UCSD-AML1 (cell line): ENCODE measurements at regions not wholly inside any gene's neighbourhood (a gene's known extent, or its start where the extent isn't known, plus 50 kb on each side); places are given as distances from the start of the nearest gene placed in this dataset.
"Not testable (repeated sequence)": the region's sequence is repeated elsewhere in the genome, so short reads cannot be mapped to it uniquely, and the experiment has no call there.

ENCODE experiments used
- DNase-seq: peaks from one replicate; lab custom pipeline; 2025; ENCODE audit not compliant: unreplicated experiment; lab: John Stamatoyannopoulos, UW

DNA sequence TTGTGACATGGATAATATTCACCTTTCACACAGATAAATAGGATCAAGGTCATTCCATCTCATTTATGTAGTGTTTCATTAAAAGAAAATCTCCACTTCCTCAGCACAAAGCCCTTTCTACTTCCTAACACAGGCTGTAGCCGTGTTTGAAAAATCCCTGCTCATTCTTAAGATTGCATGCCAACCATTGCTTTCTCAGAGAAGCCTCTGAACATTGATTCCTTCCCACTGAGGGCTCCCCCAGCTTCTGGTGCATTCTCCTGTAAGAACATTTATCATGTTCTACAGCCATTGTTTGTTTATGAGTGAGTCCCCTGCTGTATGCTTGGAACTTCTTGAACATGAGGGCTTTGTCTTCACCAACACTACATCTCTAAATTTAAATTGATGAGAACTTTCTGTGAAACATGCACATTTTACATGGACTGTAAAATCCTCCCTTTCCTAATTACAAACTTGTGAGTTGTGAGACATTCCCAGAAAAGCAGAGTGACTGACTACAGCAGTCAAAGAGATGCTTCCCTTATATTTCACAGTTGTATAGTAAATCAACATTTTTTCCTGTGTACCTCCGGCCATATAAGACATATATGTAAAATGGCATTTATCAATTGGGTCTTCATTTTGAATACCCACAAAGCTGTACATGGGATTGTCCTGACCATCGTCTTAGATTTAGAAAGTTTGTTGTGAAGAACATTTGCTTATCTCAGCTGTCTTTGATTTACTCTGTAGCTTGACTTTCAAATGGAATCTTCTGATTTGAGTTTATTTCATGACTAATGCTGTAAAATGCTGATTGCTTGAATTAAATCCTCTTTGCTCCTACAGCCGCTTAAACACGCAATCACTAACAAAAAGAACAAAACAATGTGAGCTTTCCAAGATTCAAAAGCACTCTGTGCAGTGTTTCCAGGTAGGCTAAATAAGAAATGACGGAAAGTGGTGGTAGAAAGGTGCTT, 600.5 kb upstream of the SLIT2 start:
- DNase-seq = no peak

DNA sequence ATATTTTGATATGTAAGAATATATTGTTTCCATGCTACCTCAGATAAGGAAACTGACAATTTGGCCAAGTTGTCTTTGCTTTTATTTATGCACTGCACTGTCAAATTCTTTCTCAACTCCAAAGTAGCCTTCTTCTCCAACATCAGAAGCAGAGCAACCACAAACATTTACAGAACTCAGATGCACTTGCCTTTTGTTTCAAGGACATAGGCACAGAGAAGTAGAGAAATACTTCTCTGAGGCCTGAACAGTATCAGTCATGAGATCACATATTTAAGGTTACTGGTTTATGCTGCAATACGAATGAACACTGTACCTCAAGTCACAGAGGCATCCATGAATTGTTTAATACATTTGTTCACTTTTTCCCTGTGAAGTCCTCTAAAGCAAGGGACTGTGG, 606.1 kb upstream of the SLIT2 start:
- DNase-seq = no peak

DNA sequence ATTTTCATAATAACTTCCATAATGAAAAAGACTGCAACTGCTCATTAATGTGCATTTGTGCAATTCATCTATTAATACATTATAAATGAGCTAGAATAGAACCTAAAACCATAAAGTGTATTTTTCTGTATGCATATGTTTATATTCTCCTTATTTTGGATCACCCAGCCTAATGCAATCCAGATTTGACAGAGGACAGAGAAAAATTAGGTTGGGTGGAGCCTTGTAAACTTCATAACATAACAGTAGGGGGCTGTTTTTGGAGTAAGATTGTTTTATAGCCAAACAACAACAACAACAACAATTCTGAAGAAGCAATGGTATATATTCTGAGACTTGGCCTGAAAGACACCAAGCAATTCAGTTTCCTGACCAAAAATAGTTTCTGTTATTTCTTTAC, 615.3 kb upstream of the SLIT2 start:
- no peak for DNase-seq

DNA sequence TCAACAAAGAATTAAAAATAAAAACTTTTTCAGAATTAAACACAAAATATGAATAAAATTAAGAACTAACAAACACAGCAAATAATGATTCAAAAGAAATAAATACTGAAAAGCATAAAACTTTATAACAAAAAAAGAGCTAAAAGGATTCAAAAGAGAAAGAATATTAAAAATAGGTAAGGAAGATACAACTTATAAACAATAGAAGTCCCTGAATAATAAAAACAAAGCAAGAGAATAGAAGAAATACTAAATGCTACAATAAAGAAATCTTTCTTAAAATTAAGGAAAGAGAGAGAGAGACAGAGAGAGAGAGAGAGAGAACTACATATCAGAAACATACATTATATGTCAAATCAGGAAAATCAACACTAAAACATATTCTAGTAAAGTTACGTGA, 619.9 kb upstream of the SLIT2 start:
- DNase-seq = no peak

DNA sequence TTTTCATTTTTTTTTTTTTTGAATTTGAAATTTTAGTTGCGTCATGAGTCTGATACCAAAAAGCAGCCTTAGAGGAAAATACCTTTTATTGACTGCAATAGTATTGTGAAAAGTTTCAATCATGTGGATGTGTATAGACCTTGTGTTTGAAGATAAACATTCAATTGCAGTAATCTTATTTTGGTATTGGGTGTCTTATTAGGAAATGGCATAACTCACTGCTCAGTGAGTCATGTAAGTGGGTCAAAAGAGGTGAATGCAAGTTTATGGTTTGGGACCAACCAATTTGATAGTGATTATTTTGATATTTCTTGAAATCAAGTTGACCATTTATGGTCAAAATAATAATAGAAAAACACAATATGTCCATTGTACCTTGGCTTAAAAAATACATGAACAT, 627.8 kb upstream of the SLIT2 start:
- no peak for DNase-seq

DNA sequence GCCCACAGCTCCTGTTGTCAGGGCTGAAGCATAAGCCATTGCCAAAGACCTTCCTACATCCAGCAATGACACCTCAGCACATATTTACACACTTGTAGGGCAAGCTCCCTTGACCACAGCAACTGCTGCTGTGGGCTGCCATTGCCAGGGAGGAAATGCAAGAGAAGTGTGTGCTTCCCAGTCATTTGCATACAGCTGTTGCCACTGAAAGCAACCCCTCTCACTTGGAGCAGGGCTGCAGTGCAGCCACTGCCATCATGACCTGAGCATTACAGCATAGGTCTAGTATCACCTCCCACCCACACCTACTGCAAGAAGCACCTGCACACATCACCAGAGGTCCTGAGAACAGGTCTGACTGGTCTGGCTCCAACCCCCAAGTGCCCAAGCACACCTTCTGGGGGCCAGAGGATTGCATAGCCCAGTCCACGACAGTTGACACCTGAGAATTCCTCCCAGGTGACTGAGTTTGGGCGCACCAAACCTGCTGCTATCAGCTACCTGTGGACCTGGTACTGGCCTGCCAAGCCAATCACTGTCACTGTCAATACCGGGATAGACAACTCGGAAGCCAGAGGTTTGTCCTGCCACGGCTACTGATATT, 636.5 kb upstream of the SLIT2 start:
- DNase-seq = no peak

DNA sequence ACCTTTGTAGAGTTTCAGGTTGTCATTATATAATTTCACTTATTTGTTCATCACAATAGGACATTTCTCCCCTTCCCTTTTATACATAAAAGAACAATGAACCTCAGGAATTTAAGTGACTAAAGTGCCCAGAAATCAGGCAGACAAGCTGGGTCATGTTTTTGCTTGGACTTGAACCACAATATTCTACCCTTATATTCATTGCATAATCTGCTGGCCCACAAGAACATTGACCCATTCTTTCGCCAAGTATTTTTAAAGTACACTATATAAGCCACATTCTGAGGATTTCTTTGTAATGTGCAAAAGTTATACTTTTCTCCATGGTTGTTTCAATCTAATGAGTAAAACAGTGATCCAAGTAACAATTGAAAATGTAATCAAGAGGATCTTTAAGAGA, 637.5 kb upstream of the SLIT2 start:
- DNase-seq = no peak

DNA sequence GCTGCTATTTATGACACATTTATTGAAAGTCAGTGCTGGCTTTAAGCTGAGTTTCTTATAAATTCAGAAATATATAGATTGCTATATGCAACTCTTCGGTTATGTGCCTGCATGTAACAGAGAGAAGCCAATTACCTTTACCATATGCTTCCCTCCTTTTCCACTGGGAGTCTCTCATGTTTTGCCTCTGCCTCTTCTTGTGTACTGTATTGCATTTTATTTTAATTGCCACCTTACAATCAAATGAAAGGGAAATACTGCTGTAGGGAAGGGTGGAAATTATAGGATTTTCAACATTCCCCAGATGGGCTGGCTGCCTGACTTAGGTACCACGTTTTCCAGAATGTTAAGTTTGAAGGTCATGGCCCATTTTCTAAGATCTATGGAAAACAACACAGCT, 655.4 kb upstream of the SLIT2 start:
- DNase-seq = no peak

DNA sequence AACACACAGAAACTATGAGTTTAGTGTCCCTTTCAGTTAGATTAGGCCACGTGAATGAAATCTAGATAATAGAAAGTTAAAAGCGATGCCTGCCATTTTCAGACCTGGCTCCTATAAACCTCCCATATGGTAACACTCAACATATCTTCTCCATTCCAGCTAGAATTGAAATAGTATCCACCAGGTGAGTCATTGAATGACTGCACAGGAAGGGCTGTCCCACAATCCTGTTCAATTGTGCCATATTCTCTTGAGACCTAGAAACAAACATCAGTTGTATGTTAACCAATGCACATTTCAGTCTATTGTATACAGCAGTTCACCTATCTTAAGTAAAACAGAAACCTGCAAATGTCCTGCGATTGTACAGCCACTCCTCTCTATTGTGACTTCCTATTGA, 659.3 kb upstream of the SLIT2 start:
- no peak for DNase-seq

DNA sequence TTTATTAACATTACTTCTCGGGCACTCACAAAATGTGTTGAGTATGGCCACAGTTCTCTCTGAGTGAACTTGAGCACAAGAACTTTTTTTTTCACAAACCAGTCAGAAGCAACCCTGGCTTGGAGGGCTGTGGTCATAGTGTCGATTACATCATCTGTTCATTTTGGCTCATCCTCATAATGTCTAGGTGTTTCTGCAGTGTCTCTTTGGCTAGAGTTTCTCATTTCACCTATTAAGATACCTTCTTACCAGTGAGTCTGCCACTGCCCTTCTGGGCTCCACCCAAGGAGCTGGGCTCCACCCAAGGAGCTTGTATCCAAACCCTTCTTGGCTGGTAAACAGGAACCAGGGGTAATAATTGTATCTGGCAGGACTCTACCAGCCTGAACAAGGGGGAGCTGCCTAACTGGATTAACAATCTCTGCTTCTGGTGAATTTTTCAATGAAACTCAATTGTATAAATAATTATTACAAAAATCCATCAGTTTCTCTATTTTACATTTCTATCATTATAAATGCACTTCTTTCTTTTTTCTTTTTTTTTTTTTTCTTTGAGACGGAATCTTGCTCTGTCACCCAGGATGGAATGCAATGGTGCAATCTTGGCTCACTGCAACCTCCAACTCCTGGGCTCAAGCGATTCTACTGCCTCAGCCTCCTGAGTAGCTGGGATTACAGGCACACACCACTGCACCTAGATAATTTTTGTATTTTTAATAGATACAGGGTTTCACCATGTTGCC, 667.7 kb upstream of the SLIT2 start:
- DNase-seq = no peak

DNA sequence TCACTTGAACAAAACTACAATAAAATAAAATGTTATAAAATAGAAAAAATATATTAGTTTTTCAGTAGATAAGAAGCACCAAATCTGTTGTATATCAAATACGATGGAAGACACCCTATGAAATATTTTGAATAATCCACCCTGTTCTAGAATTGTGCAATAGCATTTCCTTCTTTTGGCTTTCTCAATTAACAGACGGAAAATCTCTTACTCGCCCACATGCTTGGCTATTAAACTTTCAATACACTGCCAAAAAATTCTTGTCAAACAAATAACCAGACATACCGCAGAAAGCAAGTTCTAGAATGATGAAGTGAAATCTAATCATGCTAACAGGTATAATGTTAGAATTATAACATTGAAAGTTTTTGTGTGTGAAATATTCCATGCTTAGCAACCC, 671.6 kb upstream of the SLIT2 start:
- DNase-seq = no peak

DNA sequence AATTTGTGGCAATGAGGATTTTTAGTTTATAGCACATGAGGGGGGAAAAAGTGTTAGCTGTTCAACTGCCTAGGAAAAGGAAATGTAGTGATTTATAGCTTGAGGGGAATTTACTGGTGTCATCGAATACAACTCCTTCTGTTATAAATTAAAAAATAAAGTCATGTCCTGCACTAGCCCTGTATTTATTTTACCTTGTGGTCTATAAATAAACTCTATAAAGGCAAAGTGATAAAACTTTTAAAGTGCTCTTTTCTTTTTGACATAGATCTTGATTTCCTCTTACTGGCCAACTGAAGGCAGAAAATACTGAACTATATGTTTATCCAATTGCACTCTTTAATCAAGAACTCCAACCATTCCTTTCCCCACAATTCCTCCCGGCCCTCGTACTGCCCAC, 672.1 kb upstream of the SLIT2 start:
- no peak for DNase-seq

DNA sequence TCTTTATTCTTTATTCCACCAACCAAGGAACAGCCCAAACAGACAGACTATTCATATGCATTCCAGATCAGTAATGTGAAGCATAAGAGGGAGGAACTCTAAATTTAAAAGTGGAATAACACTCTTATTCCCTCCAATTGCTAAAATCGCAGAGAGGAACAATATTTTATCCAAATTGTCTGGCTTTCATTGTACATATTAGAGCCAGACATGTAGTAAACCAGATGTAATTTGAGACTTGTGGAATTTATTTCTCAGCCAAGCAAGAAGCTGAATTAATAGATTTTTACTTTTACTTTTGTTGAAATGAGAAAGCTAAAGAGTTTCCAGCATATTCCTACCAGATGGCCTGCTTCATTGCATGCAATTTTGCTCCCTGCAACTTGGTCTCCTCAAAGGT, 674.6 kb upstream of the SLIT2 start:
- DNase-seq = no peak

DNA sequence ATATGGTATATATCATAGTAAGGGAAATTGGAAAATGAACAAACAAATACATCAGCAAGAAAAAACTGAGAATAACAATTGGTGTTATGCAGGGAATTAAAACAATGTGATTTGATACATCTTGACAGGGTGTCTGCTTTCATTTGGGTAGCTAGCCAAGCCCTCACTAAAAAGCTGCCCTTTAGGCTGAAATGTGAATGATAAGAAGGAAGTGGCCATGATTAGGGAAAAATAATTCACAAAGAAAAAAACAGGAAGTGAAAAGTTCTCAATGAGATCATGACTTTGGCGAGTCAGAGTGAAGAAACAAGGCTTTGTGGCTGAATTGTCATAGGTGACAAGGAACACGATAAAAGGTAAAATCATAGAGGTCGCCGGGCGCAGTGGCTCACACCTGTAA, 675.8 kb upstream of the SLIT2 start:
- no peak for DNase-seq

DNA sequence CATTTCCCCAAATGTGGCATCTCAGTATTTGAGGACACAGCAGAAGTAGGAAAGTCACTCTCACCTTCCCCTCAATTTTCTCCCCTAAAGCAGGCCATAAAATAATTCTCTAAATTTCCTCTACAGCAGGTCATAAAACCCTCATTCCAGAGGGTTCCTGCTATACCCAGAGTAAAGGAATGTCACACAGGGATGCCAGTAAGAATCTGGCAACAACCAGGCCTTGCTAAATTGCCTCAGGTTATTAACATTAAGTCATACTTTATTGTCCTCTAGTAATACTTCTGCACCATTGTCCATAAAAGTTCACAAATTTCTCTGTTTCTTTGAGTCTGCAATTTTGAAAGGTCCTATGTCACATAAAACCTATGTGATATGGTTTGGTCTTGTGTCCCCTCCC, 685.7 kb upstream of the SLIT2 start:
- no peak for DNase-seq

DNA sequence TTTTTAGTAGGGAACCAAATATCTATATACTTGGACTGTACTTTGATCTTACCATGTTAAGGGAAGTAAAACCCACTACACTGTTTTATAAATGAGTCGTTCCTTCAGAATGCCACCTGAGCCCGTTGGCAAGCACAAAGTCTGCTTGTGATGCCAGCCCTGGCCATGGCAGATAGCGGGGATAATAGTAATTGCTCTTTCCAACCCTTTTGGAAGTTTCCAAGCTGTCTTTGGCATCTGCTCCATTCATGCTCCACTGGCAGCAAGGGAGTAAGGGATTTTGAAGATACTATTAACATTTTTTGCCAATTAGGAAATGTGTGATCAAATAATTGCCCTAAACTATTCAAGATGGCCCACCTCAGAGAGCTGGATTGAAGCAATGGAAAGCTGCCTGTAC, 689.2 kb upstream of the SLIT2 start:
- no peak for DNase-seq

DNA sequence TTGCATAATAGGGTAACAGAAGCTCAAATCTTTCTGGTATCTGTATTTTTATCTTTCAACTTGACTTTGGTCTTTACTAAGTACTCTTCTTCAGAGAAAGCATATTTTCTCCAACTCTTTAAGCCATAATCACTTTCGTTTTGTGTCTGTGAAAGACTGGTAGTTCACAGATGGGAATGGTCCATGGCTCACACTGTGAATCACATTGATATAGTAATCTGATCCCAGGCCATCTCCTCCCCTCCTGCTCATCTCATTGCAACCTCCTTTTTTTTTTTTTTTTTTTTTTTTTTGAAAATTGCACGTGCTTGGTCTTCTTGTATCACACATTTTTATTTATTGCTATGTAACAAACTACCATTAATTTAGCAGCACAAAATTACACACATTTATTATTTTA, 694.5 kb upstream of the SLIT2 start:
- no peak for DNase-seq

DNA sequence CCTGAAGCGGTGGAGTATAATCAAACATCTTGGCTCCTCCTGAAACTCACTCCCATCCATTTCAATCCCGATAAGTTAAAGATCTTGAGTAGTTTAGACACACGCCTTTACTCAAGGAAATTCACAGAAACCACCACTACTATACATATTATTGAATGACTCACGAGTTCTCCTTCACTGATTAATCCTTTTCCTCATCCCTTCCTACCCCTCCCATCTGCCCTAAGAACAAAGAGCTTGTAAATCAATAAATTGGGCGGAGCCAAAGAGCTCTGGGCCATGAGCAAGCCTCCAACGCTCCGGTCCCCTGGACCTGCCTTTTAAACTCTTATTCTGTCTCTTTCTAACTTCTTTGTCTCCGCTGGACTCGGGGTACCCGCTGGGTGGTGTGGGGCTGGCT, 695.4 kb upstream of the SLIT2 start:
- DNase-seq = not testable (repeated sequence)

DNA sequence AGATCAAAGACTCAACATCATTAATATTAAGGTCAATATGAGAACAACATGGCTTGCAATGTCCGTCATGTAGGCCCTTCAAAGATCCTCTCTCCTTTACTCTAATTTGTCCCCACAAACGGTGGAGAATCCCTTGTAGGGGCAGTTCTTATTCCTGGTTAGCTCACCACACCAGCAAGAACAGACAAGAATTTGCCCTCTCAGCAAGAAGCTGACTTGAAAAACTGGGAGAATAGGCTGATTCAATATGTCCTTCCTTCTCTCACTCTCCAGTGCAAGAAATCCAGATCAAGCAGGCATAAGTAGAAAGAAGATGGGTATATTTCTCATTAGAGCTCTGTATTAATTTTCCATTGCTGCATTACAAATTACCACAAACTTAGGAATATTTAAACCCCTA, 704.2 kb upstream of the SLIT2 start:
- no peak for DNase-seq

DNA sequence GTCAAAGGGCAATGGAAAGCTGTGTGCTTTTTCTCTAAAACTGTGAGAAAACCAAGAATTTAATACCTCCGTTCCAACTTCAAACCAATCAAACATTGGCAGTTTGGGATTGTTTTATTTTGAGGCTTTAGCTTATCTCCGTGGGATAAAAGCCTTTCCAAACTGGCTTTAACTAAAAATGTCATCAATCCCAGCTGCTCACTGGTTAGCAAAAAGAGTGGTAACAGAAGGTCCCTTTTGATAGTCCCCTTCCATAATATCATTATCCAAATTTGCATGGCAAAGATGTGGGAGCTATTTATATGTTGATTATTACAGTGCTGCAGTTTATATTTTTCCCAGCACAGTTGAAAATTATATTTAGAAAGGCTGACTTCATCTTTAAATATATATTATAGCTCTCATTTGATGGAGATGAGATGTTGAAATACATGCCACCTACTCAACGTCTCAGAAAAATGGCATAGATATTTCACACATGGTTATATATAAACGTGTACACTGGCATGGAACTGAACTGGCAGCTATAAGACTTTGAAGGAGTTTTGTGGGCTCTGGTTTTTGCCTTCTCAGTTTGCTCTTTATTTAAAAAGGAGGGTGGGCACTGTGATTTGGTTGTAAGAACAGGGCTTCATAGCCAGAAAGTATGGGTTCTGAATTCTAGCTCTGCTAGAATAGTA, 707.1 kb upstream of the SLIT2 start:
- DNase-seq = no peak

DNA sequence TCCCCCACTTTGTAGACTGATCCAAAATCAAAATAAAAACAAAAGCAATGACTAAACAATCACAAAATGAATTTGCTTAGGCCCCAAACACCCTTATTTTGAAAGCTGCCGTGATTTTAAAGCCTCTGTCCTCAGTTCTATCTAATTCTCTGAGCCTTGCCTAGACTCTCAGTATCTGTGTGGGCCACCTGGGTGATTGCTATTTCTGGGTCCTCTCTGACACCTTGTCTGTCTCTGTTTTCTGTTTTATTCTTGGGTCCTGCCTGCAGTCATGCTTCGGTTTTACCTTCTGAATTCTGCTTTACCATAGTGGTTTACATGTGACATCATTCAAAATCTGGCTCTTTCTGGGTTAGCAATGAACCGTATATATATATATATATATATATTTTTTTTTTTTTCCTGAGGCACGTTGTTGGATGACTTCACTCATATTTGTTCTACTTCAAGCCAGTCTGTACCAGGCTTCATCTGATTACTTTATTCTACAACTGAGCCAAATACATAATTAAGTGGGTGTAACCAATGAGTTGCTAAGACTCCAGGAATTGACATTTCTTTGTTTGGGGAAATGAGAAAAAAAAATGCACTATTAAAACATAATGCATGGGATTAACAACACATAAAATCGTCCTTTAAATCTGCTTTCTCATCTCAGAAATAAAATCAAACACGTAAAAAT, 710.7 kb upstream of the SLIT2 start:
- DNase-seq = no peak
